Keratinocyte (primary cell): ENCODE measurements at regions not wholly inside any gene's neighbourhood (a gene's known extent, or its start where the extent isn't known, plus 50 kb on each side); places are given as distances from the start of the nearest gene placed in this dataset.

Source experiments
- CTCF ChIP-seq, 3 experiments: IDR thresholded peaks in 1 of 3; conservative IDR thresholded peaks in 1 of 3; optimal IDR thresholded peaks in 1 of 3; 2 replicates in 2 of 3; 3 replicates in 1 of 3; pipeline versions ENCODE3 to v1.5.1; 2011; ENCODE audit warnings: low read length in 3 of 3, mild to moderate bottlenecking in 3 of 3, moderate library complexity in 2 of 3, control low read depth in 1 of 3, inconsistent platforms in 1 of 3; ENCODE audit not compliant: insufficient read depth in 2 of 3; ENCODE audit errors: extremely low read depth in 1 of 3
- EZH2 ChIP-seq: IDR thresholded peaks from one replicate; pipeline ENCODE4 v1.6.1; 2012; ENCODE audit warnings: inconsistent platforms, mild to moderate bottlenecking, low read length, moderate library complexity

GRCh38 chr4:164304861-164305260 is 449.1 kb upstream of the SMIM31 start:
- TF ChIP-seq CTCF (optimal IDR thresholded peaks at IDR 0.05 in 1 of 3, IDR thresholded peaks at IDR 0.05 in 1 of 3, conservative IDR thresholded peaks at IDR 0.05 in 1 of 3; ENCODE audit: extremely low read depth in 1 of 3, insufficient read depth in 2 of 3, low read length in 3 of 3) (no peak), EZH2 (no peak)
